ENCODE measurements at regions not wholly inside any gene's neighbourhood (a gene's known extent, or its start where the extent isn't known, plus 50 kb on each side); places are given as distances from the start of the nearest gene placed in this dataset.

DNA sequence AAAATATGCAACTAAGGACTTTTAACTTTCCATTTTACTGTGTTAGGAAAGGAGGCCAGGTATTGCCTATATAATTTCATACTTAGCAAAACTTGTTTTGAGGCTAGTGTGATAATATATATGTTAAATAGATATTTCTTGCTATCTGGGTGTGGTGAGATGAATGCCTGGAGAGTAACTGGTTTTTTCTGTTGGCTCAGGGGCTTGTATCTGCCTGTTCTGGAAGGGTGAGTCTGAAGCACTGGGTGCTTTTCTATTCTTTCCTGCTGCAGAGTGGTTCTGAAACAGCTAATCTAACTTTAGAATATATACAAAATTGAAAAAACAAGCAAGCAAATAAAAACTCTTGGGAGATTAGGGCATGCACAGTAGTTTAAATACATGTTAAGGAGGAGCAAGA lies 64.6 kb upstream of the MYCBP2 start:
- H3K27ac Mint-ChIP-seq = no peak overlapping the region
- no peak for ATAC-seq
- no peaks in the 10 kb centered on the region for H3K36me3 Mint-ChIP-seq (ENCODE audit: low read depth)
- no peaks in the 10 kb centered on the region for H3K27me3 Mint-ChIP-seq
- POLR2A ChIA-PET = no interaction called here
- peaks cover 20% of the 10 kb centered on the region for H3K4me1 Mint-ChIP-seq
- intact Hi-C loops (cut with DNase I, micrococcal nuclease) = no loop called here
- DNase-seq = no peak
- H3K4me3 Mint-ChIP-seq = no peak overlapping the region
- H3K9me3 Mint-ChIP-seq (ENCODE audit: low read depth) = no peaks in the 10 kb centered on the region
- CTCF ChIA-PET = interaction anchor here (0.6 to 1.0 kb wide), 2 partner anchors 34 to 201 kb away, joined by 3 read pairs; no protein-coding TSS in a partner anchor

DNA sequence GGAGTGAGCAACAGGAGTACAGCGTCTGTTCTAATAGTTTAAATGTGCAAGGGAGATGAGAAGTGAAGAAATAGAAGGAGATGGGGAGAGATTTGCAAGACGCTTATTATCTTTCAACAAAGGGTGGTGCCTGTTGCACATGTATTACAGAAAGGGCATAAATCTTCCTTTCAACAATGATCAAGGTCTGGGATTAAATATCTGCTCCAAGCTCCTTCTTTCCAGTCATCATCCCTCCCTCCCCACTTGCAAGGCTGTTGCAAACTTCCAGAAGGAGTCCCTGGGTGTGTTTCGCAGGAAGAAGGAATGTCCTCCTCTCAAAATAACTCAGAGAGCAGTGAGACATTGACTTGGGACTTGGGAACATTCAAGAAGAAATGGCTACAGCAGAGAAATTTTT lies 63.5 kb upstream of the MYCBP2 start:
- Mint-ChIP-seq H3K36me3 (ENCODE audit: low read depth) (no peaks in the 10 kb centered on the region), H3K27me3 (no peaks in the 10 kb centered on the region), H3K4me3 (no peak overlapping the region), H3K27ac (no peak overlapping the region), H3K9me3 (ENCODE audit: low read depth) (no peaks in the 10 kb centered on the region), H3K4me1 (peaks cover 20% of the 10 kb centered on the region)
- POLR2A ChIA-PET = no interaction called here
- CTCF ChIA-PET = interaction anchor here (0.7 to 3.0 kb wide), 6 partner anchors 12 to 941 kb away, joined by 3 to 14 read pairs (median 3); no protein-coding TSS in a partner anchor
- DNase-seq (no peak), ATAC-seq (no peak)
- intact Hi-C loops (cut with DNase I, micrococcal nuclease) = no loop called here

DNA sequence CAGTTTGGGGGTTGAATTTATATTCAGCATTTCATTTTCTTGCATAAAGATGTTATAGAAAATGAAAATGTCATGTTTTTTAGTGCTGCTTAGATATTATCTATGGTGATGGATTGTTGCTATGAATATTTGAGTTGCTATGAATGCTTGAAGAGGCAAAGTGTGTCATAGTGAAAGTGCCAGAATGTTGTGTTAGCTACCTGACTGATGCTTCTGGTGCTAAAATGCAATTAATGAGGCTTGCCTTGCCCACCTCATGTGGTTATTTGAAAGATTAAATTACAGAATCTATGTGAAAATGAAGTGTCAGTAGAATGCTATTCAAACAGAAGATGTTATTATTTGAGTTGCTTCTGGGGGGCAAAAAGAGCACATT lies 62.7 kb upstream of the MYCBP2 start:
- CTCF ChIA-PET = interaction anchor here (0.7 to 3.0 kb wide), 7 partner anchors 11 to 605 kb away, joined by 3 to 14 read pairs (median 4); no protein-coding TSS in a partner anchor
- H3K4me1 Mint-ChIP-seq = peaks cover 20% of the 10 kb centered on the region
- POLR2A ChIA-PET = interaction anchor here (1.0 kb wide), 1 partner anchor 45 kb away, joined by 4 read pairs; no protein-coding TSS in a partner anchor
- ATAC-seq (peak; percentile 52), DNase-seq (no peak)
- H3K36me3 Mint-ChIP-seq (ENCODE audit: low read depth) = no peaks in the 10 kb centered on the region
- H3K9me3 Mint-ChIP-seq (ENCODE audit: low read depth) = no peaks in the 10 kb centered on the region
- no peak overlapping the region for H3K27ac Mint-ChIP-seq
- no peaks in the 10 kb centered on the region for H3K27me3 Mint-ChIP-seq
- intact Hi-C loops (cut with DNase I, micrococcal nuclease) = loop anchor here (1.0 to 5.0 kb wide), 3 partner anchors 28 to 63 kb away; partner anchors contain the start of gene MYCBP2 (in 1 of the 2)
- no peak overlapping the region for H3K4me3 Mint-ChIP-seq

DNA sequence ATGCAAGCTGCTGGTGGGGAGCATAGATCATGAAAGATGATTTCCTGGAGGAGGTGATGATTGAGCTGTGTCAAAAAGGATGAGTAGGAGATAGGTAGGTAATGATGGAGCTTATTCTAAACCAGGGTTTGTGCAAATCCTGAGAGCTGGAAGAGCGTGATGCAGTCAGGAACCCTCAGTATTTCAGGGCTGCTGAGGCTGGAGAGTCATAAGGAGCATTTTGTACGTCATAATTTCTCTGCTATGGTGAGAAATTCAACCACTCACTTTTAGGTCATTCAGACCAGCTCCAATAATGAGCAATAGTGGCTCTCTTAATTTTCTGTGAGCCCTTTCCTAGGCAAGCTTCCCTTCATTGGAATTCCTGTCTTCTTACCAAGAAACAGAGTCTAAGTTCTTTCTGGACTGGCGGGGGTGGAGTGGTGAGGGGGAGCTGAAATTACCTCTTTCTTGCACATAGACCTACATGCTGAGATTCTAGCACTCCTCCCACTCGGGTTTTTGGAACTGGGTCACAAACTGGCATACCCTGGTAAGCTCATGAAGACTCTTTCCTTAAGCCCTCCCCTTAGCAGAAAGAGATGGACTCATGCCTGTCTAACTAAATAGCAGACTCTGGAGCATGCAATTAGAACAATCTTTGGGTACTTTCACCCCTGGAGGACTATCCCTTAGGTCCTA lies 62.2 kb upstream of the MYCBP2 start:
- intact Hi-C loops (cut with DNase I, micrococcal nuclease) = loop anchor here (1.0 to 5.0 kb wide), 3 partner anchors 28 to 62 kb away; partner anchors contain the start of gene MYCBP2 (in 1 of the 2)

DNA sequence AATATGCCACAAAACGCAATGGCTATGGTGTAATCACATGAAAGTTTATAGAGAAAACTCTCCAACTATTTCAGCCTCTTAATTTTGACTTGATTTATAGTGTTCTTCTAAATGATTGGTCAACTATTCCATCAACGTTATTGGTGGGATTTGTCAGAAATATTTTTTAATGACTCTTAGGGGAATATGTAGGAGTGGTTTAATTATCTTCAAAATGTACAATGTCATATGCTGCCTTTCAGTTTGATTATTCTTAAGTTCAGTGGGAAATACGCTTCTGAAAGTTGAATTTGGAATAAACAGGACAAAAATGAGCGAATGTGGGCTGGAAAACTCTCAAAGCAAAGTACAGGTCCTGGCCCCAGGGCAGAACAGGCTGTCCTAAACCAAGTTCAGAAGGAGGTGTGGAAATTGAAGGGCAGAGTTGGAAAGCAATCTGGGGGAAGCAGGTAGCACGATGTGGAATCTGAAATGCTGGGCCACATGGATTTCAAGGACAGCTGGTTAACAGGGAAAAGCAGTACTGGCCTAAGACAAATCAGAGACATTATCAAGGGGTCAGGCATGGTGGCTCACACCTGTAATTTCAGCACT lies 60.8 kb upstream of the MYCBP2 start:
- CTCF ChIA-PET = interaction anchor here (0.9 kb wide), 1 partner anchor 37 kb away, joined by 3 read pairs; no protein-coding TSS in a partner anchor
- intact Hi-C loops (cut with DNase I, micrococcal nuclease) = loop anchor here (2.0 to 5.0 kb wide), 2 partner anchors 40 to 61 kb away; partner anchors contain the start of gene MYCBP2 (in 1 of the 2)
- POLR2A ChIA-PET = no interaction called here

More for the DNA sequence above, 62.2 kb upstream of the MYCBP2 start:
- ChIA-PET CTCF (interaction anchor here (0.5 to 3.0 kb wide), 8 partner anchors 10 to 685 kb away, joined by 3 to 14 read pairs (median 4); no protein-coding TSS in a partner anchor), POLR2A (interaction anchor here (0.6 to 1.0 kb wide), 3 partner anchors 44 to 60 kb away, joined by 3 to 4 read pairs (median 3); no protein-coding TSS in a partner anchor)
- Mint-ChIP-seq H3K36me3 (ENCODE audit: low read depth) (no peaks in the 10 kb centered on the region), H3K9me3 (ENCODE audit: low read depth) (no peaks in the 10 kb centered on the region), H3K27ac (no peak overlapping the region), H3K4me1 (peaks cover 20% of the 10 kb centered on the region), H3K4me3 (no peak overlapping the region), H3K27me3 (no peaks in the 10 kb centered on the region)
- ATAC-seq (peak; percentile 63), DNase-seq (peak; percentile 19)

DNA sequence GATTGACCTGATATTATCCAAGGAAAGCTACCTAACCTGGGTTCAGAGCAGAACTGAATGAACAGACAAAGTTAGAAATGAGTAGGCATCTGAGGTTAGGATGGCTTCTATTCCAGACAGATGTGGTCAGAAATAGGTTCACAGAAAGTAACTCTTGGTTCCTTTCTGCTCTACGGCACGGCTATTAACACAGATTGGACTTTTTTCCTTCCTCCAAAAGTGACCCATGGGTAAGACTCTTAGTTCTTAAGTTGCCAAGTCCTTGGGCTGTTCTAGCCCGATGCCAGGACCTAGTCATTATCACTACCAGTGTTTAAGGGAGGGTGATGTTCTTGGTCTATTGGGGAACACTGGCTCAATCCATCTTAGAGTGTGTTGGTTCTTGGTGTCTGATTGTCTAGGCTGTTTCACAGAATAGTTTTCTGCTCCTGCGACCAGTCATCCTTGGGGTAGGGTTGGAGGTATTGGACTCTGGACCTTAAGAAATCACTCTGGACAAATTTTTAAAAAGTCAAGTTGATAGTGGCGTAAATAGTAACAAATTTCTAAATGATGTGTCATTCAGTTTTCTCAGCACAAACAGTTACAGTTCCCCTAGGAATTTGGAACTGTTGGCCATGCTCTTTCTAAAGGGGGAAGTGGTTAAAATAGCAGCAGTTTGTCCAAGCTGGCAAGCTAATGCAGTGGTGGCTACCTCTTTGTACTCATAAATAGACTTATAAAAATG lies 60.1 kb upstream of the MYCBP2 start:
- DNase-seq (no peak), ATAC-seq (peak; percentile 30)
- Mint-ChIP-seq H3K4me3 (no peak overlapping the region), H3K9me3 (ENCODE audit: low read depth) (no peaks in the 10 kb centered on the region), H3K4me1 (peaks cover 10% of the 10 kb centered on the region), H3K36me3 (ENCODE audit: low read depth) (no peaks in the 10 kb centered on the region), H3K27ac (no peak overlapping the region), H3K27me3 (no peaks in the 10 kb centered on the region)
- intact Hi-C loops (cut with DNase I, micrococcal nuclease) = loop anchor here in 1 of 2 experiments (5.0 kb wide), 1 partner anchor 40 kb away; no protein-coding TSS in a partner anchor
- POLR2A ChIA-PET = no interaction called here
- CTCF ChIA-PET = interaction anchor here (0.5 to 0.7 kb wide), 2 partner anchors 12 to 43 kb away, joined by 3 to 4 read pairs; no protein-coding TSS in a partner anchor

More for the DNA sequence above, 60.8 kb upstream of the MYCBP2 start:
- Mint-ChIP-seq H3K27ac (no peak overlapping the region), H3K4me1 (peaks cover 10% of the 10 kb centered on the region), H3K9me3 (ENCODE audit: low read depth) (no peaks in the 10 kb centered on the region), H3K4me3 (no peak overlapping the region), H3K36me3 (ENCODE audit: low read depth) (no peaks in the 10 kb centered on the region), H3K27me3 (no peaks in the 10 kb centered on the region)
- DNase-seq = no peak
- ATAC-seq = no peak

DNA sequence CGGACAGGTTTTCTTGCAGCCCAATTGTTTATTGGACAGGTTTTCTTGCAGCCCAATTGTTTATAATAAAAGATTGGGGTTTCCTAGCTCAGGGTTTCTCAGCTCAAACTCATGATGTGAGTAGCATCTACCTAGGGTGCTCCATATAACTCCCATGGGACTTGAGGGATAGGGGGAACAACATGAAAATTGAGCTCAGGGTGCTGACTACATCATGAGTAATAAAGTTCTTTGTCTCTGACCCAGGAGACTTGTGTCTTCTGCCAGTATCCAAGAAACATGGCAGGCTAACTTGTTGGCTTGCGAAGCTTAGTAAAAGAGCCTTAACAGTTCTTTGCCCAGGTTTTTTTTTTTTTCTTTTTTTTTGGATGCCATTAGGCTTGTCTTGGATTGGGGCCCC lies 59.2 kb upstream of the MYCBP2 start:
- CTCF ChIA-PET = interaction anchor here (1.1 kb wide), 1 partner anchor 12 kb away, joined by 3 read pairs; no protein-coding TSS in a partner anchor

DNA sequence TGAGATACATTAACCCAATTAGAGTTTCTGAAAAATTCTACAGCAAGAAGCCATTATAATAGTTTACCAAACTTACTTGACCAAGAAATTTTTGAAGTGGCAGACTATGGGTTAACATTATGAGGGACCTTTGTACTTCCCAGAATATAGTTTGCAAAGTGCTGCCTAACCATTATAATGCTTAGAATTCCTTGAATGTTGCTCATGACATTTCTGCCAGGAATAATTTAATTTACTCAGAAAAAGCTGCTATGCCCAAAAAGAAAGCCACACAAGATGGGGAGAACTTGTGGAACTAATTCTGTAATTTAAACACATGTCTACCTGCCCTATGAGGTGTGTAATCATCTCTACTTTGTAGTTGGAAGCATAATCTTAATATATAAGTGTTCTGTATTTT lies 58.1 kb upstream of the MYCBP2 start:
- Mint-ChIP-seq H3K4me3 (no peak overlapping the region), H3K27ac (no peak overlapping the region), H3K36me3 (ENCODE audit: low read depth) (no peaks in the 10 kb centered on the region), H3K4me1 (peaks cover 10% of the 10 kb centered on the region), H3K27me3 (no peaks in the 10 kb centered on the region), H3K9me3 (ENCODE audit: low read depth) (no peaks in the 10 kb centered on the region)
- ChIA-PET POLR2A (no interaction called here), CTCF (no interaction called here)
- DNase-seq = no peak
- ATAC-seq = no peak
- intact Hi-C loops (cut with DNase I, micrococcal nuclease) = loop anchor here in 1 of 2 experiments (5.0 kb wide), 1 partner anchor 38 kb away; no protein-coding TSS in a partner anchor

More for the DNA sequence above, 59.2 kb upstream of the MYCBP2 start:
- H3K4me1 Mint-ChIP-seq = peaks cover 10% of the 10 kb centered on the region
- DNase-seq (no peak), ATAC-seq (no peak)
- H3K27ac Mint-ChIP-seq = no peak overlapping the region
- H3K27me3 Mint-ChIP-seq = no peaks in the 10 kb centered on the region
- H3K4me3 Mint-ChIP-seq = no peak overlapping the region
- intact Hi-C loops (cut with DNase I, micrococcal nuclease) = loop anchor here in 1 of 2 experiments (5.0 kb wide), 1 partner anchor 39 kb away; no protein-coding TSS in a partner anchor
- POLR2A ChIA-PET = interaction anchor here (0.7 kb wide), 1 partner anchor 570 kb away, joined by 4 read pairs; no protein-coding TSS in a partner anchor
- H3K36me3 Mint-ChIP-seq (ENCODE audit: low read depth) = no peaks in the 10 kb centered on the region
- H3K9me3 Mint-ChIP-seq (ENCODE audit: low read depth) = no peaks in the 10 kb centered on the region

DNA sequence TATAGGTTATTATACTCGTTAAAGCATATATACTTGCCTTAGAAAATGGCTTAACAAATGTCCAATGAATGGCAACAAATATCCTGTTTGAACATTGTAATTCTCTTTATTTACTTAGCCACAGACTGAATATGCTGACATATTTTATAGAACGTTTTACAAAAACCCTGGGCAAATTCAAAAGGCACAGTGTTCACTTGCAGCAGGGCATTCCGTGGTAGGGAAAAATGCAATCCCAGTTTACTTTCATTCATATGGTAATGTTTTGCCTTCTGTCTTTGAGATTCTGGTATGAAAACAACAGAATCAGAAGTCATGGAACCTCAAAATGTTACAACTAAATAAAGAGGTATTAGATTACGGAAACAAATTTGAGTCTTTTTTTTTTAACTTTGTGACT lies 56.2 kb upstream of the MYCBP2 start:
- ChIA-PET POLR2A (no interaction called here), CTCF (no interaction called here)
- Mint-ChIP-seq H3K27me3 (no peaks in the 10 kb centered on the region), H3K27ac (no peak overlapping the region), H3K9me3 (ENCODE audit: low read depth) (no peaks in the 10 kb centered on the region), H3K4me3 (no peak overlapping the region), H3K36me3 (ENCODE audit: low read depth) (no peaks in the 10 kb centered on the region), H3K4me1 (no peaks in the 10 kb centered on the region)
- no peak for DNase-seq
- no peak for ATAC-seq
- intact Hi-C loops (cut with DNase I, micrococcal nuclease) = no loop called here

DNA sequence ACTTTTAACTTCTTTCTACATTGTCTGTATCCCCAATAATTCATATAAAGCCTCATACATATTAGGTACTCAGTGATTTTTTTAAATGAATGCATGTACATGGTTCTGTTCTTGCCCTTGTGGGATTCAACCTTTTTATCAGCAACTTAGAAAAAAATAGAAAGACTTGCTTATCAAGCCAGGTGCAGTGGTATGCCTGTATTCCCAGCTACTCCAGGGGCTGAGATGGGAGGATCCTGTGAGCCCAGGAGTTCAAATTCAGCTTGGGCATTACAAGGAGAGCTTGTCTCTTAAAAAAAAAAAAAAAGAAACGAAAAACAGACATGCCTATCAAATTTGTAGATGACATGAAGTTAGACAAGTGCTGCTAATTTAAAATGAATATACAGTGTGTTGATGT lies 54.2 kb upstream of the MYCBP2 start:
- H3K27me3 Mint-ChIP-seq = no peaks in the 10 kb centered on the region
- no peaks in the 10 kb centered on the region for H3K4me1 Mint-ChIP-seq
- intact Hi-C loops (cut with DNase I, micrococcal nuclease) = no loop called here
- H3K27ac Mint-ChIP-seq = no peak overlapping the region
- ATAC-seq = no peak
- no peaks in the 10 kb centered on the region for H3K9me3 Mint-ChIP-seq (ENCODE audit: low read depth)
- no peak overlapping the region for H3K4me3 Mint-ChIP-seq
- no peak for DNase-seq
- ChIA-PET CTCF (no interaction called here), POLR2A (no interaction called here)
- H3K36me3 Mint-ChIP-seq (ENCODE audit: low read depth) = no peaks in the 10 kb centered on the region

DNA sequence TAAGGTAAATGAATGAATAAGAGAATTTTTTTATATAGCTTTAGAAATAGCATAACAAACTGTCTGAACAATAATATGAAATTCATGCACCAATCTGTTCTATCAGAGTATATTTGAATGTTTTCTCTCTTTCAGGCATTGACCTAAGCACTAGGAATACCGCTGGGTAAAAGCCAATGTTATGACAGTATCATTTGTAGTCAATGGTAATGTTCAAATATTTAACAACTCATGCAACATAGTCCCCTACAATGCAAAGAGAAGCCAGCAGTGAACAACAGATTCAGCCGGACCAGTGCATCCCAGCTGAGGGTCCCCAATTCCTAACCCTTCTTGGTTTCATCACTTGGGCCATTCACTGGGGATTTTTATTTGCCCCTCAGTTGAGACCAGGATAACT lies 52.6 kb upstream of the MYCBP2 start:
- ATAC-seq (no peak), DNase-seq (no peak)
- POLR2A ChIA-PET = no interaction called here
- no peak overlapping the region for H3K27ac Mint-ChIP-seq
- no peak overlapping the region for H3K4me3 Mint-ChIP-seq
- no peaks in the 10 kb centered on the region for H3K36me3 Mint-ChIP-seq (ENCODE audit: low read depth)
- H3K4me1 Mint-ChIP-seq = peaks cover 5% of the 10 kb centered on the region
- intact Hi-C loops (cut with DNase I, micrococcal nuclease) = no loop called here
- no peaks in the 10 kb centered on the region for H3K27me3 Mint-ChIP-seq
- H3K9me3 Mint-ChIP-seq (ENCODE audit: low read depth) = no peaks in the 10 kb centered on the region
- CTCF ChIA-PET = interaction anchor here (0.7 to 2.2 kb wide), 3 partner anchors 10 to 87 kb away, joined by 3 to 10 read pairs (median 3); no protein-coding TSS in a partner anchor
